M059J (cell line): ENCODE measurements at regions not wholly inside any gene's neighbourhood (a gene's known extent, or its start where the extent isn't known, plus 50 kb on each side); places are given as distances from the start of the nearest gene placed in this dataset.
"Not testable (repeated sequence)": the region's sequence is repeated elsewhere in the genome, so short reads cannot be mapped to it uniquely, and the experiment has no call there.

Experiments
- DNase-seq: peaks from one replicate; pipeline ENCODE4 v3.0.0-alpha.2; 2012; ENCODE audit warnings: low read depth

DNA sequence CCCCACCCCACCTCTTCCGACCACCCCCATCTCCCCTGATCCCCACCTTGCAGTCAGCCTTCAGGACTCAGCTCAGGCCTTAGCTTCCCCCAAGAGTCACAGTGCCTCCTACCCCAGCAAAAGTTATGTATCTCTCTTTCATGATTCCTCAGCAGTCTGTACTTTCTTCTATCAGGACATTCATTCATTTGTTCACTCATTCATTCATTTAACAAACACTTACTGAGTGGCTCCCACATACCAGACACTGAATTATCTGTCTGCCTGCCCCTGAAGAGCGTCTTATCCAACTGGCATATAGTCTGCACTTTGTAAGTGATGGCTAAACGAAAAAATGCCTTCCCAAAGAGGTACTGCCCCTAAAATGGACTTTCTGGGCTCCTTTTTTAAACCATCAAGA, 114.4 kb upstream of the SLC35F3 start:
- DNase-seq, result no peak

DNA sequence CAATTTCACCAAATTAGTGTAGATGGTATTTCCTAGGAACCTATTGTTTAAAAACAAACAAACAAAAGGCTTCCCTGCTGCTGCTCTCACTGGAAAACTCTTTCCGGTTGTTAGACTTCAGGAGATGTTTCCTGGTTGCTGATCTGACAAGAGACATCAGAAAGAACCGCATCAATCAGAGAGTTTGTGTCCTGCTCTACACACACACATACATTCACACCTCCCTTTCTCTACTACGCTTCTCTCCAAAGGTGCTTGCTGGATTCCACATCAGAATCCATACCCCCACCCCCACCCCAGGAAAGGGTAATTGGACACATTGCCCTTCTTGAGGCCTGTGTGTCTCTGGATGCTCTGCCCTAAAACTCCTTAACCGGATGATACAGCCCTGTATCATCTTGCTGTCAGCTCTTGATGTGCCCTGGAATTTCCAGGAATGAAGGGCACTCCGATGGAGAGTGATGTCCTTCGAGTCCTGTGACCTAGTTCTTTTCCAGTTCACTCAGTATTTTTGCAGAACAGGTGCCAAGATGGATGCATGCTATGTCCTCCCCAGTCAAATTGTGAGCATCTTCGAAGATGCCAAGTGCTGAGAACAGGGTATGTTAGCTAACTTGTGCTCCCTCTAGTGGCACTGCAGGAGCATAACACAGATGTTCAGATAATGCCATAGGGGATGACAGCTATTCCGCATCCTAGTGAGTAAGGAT, 113.7 kb upstream of the SLC35F3 start:
- DNase-seq, result peak; percentile 65

DNA sequence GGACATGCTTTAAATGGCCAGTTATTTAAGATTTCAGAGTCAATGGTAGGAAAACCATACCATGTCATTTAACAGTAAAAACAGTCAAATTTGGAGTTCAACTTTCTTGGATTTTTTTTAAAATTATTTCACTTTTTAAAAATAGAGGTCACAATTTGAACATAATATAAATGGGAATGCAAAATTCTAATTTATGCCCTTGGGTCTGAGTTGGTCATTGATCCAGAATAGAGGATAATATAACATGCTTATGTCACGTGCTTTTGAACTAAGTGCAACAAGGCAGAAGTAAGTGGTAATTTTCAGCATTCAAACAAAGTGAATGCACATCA, 113.1 kb upstream of the SLC35F3 start:
- DNase-seq, result no peak

DNA sequence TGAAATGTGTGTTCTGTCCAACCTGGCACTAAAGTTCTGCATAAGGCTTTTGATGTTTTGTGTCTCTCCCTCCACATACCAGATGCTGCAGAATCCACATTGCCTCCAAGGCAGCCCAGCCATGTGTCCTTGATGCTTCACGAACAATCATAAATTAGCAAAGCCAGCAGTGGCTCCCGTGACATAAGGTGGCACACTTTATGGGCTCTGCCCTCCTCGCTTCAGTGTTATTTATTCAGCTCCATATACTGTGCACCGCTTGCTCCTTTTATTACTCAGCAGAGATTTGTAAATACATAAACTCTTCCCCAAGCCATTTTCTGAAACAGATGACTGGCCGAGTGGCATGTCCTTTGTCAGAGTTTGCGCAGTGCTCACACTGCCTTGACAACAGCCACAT, 112.8 kb upstream of the SLC35F3 start:
- DNase-seq, result no peak

DNA sequence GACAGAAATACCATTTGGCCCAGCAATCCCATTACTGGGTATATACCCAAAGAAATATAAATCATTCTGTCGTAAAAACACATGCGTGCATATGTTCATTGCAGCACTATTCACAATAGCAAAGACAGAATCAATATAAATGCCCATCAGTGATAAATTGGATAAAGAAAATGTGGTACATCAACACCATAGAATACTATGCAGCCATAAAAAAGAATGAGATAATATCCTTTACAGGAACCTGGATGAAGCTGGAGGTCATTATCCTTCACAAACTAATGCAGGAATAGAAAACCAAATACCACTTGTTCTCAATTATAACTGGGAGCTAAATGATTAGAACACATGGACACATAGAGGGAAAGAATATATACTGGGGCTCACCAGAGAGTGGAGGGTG, 109.6 kb upstream of the SLC35F3 start:
- no peak for DNase-seq

DNA sequence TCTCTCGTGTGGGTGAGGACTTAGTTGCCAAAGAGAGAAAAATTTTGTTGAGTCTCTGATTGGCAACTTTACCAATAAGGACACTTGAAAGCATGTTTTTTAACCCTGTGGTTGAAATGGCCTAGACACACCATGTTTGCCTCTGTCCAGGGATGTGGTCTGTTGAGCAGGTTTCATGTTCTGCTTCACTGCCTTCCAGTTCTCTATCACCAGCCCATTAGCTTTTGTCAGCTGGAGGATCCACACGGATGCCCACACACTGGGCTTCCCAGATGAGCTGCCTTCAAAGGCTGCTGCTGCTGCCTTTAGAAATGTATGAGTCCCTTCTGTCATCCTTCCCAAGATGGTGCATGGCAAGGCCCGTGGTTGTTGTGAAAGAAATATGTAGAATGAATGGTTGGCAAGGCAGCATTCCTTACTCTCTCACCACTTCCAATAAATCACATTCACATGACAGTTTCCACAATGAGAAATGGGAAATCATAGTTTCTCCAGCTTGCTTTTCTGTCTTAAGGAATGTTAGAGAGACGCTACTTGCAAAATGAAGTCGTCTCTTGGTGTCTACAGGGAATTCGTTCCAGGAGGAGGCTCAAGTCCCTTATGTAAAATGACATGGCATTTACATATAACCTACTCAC, 108.2 kb upstream of the SLC35F3 start:
- peak; percentile 5 for DNase-seq

DNA sequence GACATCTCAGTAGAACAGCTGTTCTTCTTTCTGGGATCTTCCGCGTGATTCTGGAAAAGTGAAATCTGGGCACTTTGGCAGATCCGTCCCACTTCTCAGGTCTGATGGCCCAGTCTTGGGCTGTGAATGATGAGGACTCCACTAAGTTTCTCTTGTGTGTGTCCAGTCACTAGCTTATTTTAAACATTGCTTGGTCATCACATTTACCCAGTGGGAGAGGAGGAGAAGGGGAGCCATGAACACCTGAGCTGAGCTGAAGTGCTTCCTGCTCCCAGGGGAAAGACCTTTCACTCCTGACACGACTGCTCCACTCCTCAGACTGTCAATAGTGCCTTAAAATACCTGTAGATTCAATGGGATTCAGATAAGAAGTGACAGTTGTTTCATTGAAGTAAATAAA, 101.9 kb upstream of the SLC35F3 start:
- DNase-seq, result no peak

DNA sequence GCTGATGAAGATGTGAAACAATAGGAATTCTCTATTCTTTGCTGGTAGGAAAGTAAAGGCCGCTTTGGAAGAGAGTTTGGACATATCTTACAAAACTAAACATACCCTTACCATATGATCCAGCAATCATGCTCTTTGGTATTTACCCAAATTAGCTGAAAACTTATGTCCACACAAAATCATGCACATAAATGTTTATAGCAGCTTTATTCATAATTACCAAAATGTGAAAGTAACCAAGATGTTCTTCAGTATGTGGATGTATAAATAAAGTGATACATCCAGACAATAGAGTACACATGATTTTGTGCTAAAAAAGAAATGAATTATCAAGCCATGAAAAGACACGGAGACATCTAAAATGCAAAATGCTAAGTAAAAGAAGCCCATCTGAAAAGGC, 98.7 kb upstream of the SLC35F3 start:
- DNase-seq, result no peak

DNA sequence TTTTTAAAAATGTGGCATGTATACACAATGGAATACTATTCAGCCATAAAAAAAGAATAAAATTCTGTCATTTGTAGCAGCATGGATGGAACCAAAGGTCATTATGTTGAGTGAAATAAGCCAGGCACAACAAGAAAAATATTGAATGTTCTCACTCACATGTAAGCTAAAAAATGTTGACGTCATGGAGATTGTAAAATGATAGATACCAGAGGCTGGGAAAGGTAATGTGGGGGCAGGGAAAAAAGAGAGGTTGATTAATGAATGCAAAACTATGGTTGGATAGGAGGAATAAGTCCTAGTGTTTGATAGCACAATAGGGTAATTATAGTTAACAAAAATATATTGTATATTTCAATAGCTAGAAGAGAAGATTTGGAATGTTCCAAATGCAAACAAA, 89.1 kb upstream of the SLC35F3 start:
- DNase-seq, result no peak

DNA sequence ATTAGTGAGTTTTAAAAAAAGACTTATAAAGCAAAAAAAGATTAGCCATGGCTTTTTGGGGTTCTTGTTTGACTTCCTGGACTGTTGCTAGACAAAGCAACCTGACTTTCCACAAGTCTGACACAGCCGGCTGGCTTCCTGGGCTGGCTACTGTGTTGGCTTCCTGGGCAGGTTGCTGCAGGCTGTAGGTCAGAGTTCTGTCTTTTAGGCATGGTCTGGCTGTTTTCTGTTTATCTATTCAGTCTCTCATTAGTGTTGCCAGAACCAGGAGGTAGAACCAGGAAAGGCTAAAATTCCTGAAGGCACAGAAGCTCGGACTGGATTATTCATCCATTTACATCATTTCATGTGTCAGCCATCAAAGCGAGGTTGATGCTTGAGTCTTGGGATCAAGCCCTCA, 88.6 kb upstream of the SLC35F3 start:
- peak; percentile 19 for DNase-seq

DNA sequence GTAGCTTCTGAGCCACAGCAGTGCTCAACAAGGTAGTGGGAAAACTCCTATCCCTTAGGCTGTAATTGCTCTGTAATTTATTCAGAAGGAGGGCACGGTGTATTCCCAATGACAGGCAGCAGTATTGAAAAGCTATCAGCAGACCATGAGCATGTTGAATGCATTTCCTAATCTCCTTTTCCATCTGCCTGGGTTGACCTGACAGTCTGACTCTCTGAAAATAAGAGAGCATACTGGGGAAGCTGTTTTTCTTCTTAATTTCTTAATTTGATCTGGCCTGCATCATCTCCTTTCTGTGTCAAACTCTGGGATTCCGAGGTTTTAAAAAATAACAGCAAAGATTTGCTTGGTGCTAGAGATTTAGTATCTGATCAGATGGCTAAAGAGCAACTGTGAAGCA, 88.1 kb upstream of the SLC35F3 start:
- no peak for DNase-seq

DNA sequence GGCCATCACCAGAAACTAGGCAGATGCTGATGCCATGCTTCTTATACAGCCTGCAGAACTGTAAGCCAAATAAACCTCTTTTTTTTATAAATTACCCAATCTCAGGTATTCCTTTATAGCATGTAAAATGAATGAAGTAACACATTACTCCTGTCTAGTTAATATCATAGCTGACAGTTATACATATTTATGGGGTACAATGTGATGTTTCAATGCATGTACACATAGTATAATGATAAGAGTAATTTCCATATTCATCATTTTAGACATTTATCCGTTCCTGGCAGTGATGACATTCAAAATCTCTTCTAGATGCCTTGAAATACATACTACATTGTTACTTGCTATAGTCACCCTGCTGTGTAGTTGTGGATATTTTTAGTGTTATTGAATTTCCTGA, 85.4 kb upstream of the SLC35F3 start:
- DNase-seq, result no peak

DNA sequence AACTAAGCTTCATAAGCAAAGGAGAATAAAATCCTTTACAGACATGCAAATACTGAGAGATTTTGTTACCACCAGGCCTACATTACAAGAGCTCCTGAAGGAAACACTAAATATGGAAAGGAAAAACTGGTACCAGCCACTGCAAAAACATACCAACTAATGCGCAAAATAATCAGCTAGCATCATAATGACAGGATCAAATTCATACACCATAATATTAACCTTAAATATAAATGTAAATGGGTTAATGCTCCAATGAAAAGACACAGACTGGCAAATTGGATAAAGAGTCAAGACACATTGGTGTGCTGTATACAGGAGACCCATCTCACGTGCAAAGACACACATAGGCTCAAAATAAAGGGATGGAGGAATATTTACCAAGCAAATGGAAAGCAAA, 80.3 kb upstream of the SLC35F3 start:
- not testable (repeated sequence) for DNase-seq

DNA sequence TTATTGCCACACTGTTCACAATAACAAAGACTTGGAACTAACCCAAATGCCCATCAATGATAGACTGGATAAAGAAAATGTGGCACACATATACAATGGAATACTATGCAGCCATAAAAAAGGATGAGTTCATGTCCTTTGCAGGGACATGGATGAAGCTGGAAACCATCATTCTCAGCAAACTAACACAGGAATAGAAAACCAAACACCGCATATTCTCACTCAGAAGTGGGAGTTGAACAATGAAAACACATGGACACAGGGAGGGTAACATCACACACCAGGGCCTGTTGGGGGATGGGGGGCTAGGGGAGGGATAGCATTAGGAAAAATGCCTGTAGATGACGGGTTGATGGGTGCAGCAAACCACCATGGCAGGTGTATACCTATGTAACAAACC, 76.5 kb upstream of the SLC35F3 start:
- not testable (repeated sequence) for DNase-seq

DNA sequence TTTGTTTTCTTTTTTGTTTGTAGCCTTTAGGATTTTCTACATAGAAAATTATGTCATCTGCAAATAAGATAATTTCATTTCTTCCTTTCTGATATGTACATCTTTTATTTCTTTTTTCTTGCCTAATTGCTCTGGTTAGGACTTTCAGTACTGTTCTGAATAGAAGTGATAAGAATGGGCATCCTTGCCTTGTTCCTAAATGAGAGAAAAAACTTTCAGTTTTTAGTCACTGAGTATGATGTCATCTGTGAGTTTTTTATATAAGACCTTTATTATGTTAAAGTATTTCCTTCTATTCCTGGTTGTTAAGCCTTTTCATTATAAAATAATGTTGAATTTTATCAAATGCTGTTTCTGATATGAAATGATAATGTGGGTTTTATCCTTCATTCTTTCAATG, 76.0 kb upstream of the SLC35F3 start:
- no peak for DNase-seq

DNA sequence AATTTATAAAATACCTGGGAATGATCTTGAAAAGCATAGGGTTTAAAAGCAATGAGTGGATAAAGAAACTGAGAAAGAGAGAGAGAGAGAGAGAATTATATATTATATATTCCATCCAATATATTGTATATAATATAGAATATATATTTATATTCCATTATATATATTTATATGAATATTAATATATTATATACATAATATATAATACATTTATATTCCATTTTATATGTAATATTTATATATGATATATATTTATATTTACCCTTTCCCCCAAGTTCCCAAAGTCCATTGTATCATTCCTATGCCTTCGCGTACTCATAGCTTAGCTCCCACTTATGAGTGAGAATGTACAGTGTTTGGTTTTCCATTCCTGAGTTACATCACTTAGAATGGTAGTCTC, 69.9 kb upstream of the SLC35F3 start:
- DNase-seq, result no peak

DNA sequence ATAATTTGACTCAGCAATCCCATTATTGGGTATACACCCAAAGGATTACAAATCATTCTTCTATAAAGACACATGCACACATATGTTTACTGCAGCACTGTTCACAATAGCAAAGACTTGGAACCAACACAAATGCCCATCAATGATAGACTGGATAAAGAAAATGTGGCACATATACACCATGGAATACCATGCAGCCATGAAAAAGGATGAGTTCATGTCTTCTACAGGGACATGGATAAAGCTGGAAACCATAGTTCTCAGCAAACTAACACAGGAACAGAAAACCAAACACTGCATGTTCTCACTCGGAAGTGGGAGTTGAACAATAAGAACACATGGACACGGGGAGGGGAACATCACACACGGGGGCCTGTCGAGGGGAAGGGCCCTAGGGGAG, 66.3 kb upstream of the SLC35F3 start:
- DNase-seq, result not testable (repeated sequence)

DNA sequence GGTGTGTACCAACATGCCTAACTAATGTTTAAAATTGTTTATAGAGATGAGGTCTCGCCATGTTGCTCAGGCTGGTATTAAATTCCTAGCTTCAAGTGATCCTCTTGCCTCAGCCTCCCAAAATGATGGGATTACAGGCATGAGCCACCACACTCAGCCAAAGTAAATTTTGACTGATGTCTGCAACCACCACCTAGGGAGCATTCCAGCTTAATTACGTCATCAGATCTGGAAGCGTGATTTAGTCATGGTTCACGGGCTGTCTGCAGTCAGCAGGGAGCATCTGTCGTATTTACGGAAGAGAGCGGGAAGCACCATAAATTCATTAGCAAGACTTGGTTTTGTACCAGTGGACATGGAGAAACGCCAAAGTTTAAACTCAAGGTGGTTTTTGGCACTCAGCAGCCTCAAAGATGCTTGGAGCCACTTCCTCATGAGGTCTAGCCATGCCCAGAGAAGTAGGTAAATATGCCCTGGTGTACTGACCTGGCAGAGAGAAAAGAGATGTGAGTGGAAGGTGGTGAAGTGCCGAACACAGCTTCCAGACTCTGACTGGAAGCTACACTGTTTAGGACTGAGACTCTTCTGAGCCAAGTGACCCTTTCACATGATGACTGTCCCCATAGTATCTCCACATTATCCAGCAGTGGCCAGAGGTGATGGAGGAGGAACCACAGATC, 60.8 kb upstream of the SLC35F3 start:
- DNase-seq, result peak; percentile 95

DNA sequence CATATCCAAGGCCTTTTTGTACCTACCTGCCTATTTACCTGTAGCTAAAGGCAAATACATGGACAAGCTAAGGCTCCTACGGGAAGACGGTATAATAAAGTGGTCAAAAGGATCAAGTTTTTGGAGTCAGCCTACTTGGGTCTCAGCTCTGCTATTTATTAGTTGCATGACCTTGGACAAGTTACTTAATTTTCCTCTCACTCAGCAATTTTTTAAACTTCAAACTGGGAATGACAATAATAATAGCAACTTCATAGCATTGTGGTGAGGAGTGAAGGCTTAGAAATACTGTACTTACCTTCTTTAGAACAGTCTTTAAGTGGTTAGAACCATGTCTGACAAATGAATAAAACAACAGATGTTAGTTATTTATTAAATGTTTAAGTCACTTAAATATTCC, 60.2 kb upstream of the SLC35F3 start:
- no peak for DNase-seq

DNA sequence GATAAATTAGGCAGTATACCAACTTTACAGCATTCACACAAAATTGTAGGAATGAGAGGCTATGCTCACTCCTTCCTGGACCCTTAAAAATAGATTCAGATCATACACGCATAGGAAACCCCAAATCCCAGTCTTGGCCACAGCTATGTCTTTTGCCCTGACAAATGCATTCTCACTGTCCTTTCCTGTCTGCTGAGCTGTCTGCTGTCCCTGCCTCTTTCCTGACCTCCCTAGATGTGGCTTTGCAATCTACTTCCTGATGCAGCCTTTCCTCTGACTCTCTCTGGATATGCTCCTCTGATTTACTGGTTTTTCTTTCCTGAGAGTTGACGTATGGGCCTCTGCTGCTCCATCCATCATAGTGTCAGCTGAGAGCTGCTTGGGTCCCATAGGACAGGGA, 59.8 kb upstream of the SLC35F3 start:
- peak; percentile 72 for DNase-seq
